ENCODE measurements at regions not wholly inside any gene's neighbourhood (a gene's known extent, or its start where the extent isn't known, plus 50 kb on each side); places are given as distances from the start of the nearest gene placed in this dataset.

DNA sequence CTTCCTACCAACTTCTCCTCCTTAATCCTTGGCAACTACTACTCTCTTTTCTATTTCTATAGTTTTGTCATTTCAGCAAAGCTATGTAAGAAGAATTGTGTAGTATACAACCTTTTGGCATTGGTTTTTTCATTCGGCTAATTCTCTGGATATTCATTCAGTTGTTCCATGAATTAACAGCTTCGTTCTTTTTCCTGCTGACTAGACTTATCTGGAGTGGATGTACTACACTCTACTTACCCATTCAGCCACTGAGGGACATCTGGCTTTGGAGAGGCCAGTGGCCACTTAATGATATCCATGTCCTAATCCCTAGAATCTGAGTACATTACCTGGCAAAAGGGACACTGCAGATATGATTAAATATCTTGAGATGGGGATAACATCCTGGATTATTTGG is 623.9 kb downstream of the DOK5 start:
- Histone ChIP-seq H4K8ac (replicated peaks; ENCODE audit: insufficient read length, low read depth, low read length) (no peak overlapping the region), H2BK20ac (ENCODE audit: low read depth, low read length, poor library complexity, severe bottlenecking) (no peak overlapping the region), H4K5ac (ENCODE audit: insufficient read length, low read depth, low read length) (no peak overlapping the region), H3K27ac (ENCODE audit: insufficient read length, low read depth, low read length) (no peak overlapping the region), H3K56ac (ENCODE audit: insufficient read length, low read depth, low read length) (no peak overlapping the region), H3K23ac (ENCODE audit: insufficient read length, low read depth, low read length) (no peak overlapping the region), H3K79me1 (ENCODE audit: insufficient read depth, low read depth, low read length, poor library complexity, severe bottlenecking) (no peaks in the 10 kb centered on the region), H2BK5ac (ENCODE audit: insufficient read length, low read length) (no peak overlapping the region), H2AK5ac (ENCODE audit: insufficient read length, low read length) (no peak overlapping the region), H3K4me2 (ENCODE audit: insufficient read depth, insufficient read length, low read length) (no peak overlapping the region), H3K9me3 (ENCODE audit: control insufficient read depth, low read depth, low read length) (no peaks in the 10 kb centered on the region), H3K14ac (ENCODE audit: insufficient read depth, low read length) (no peak overlapping the region), H3K79me2 (ENCODE audit: insufficient read depth, low read length) (no peaks in the 10 kb centered on the region), H2BK120ac (ENCODE audit: low read depth, low read length, poor library complexity, severe bottlenecking) (no peak overlapping the region), H3K18ac (ENCODE audit: insufficient read length, low read depth, low read length) (no peak overlapping the region), H2BK12ac (ENCODE audit: insufficient read length, low read depth, low read length) (no peak overlapping the region), H3K4ac (ENCODE audit: low read depth, low read length) (no peak overlapping the region), H4K20me1 (ENCODE audit: control insufficient read depth, insufficient read depth, insufficient read length) (no peaks in the 10 kb centered on the region), H2BK15ac (ENCODE audit: low read depth, low read length) (no peak overlapping the region), H3K27me3 (ENCODE audit: insufficient read depth, low read length) (no peaks in the 10 kb centered on the region), H4K91ac (ENCODE audit: insufficient read length, low read depth, low read length) (no peak overlapping the region), H3T11ph (ENCODE audit: low read length) (no peak overlapping the region), H3K4me1 (ENCODE audit: insufficient read depth, low read length) (no peaks in the 10 kb centered on the region; the same call in 1 of the 2 replicates), H3K9ac (ENCODE audit: extremely low read depth, insufficient read length, low read length) (no peak overlapping the region), H2AFZ (ENCODE audit: low read length) (no peak overlapping the region), H3K23me2 (ENCODE audit: insufficient read length, low read depth, low read length, poor library complexity, severe bottlenecking) (no peaks in the 10 kb centered on the region)
- Mint-ChIP-seq H3K4me3 (no peak overlapping the region), H3K27ac (no peak overlapping the region), H3K4me1 (peaks cover 25 to 27% of the 10 kb centered on the region in 2 experiments), H3K27me3 (ENCODE audit: low read depth) (no peaks in the 10 kb centered on the region; the same call in 1 of the 2 replicates), H3K36me3 (ENCODE audit: insufficient read depth in 1 of 3, low read depth in 3 of 3) (peaks cover 0 to 1% (median 0%) of the 10 kb centered on the region in 3 experiments; a peak in 4 of 7 replicates), H3K9me3 (peaks cover 0 to 1% of the 10 kb centered on the region in 2 experiments; a peak in 3 of 5 replicates)
- WGBS (ENCODE audit: extremely low coverage, insufficient read length, low lambda C conversion rate) = no CpG with 5 or more reads among the region's 2 CpGs
- TF ChIP-seq, protein P1, sequence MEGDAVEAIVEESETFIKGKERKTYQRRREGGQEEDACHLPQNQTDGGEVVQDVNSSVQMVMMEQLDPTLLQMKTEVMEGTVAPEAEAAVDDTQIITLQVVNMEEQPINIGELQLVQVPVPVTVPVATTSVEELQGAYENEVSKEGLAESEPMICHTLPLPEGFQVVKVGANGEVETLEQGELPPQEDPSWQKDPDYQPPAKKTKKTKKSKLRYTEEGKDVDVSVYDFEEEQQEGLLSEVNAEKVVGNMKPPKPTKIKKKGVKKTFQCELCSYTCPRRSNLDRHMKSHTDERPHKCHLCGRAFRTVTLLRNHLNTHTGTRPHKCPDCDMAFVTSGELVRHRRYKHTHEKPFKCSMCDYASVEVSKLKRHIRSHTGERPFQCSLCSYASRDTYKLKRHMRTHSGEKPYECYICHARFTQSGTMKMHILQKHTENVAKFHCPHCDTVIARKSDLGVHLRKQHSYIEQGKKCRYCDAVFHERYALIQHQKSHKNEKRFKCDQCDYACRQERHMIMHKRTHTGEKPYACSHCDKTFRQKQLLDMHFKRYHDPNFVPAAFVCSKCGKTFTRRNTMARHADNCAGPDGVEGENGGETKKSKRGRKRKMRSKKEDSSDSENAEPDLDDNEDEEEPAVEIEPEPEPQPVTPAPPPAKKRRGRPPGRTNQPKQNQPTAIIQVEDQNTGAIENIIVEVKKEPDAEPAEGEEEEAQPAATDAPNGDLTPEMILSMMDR (conservative IDR thresholded peaks at IDR 0.05) = no peak
- no peak for DNase-seq

Measured in H9 (cell line).